T-cell (primary cell): ENCODE measurements at regions not wholly inside any gene's neighbourhood (a gene's known extent, or its start where the extent isn't known, plus 50 kb on each side); places are given as distances from the start of the nearest gene placed in this dataset.

Experiments used
- ATAC-seq, 4 experiments: fragments of 200-7000 bp in 3 of 4; fragments of 150-1000 bp in 1 of 4; cut with Tn5 transposase; replicated peaks in 1 of 4; 1 replicate in 3 of 4; 2 replicates in 1 of 4; pipeline ENCODE4 v1.10.0; 2021; ENCODE audit warnings: moderate library complexity in 3 of 4, mild to moderate bottlenecking in 2 of 4, moderate number of reproducible peaks in 1 of 4
- CTCF ChIA-PET, 2 donors: fragments of 300-600 bp; sonication (Branson Sonifier 250); formaldehyde crosslinking; loops; one replicate each; lab custom pipeline; 2022; ENCODE audit warnings: antibody characterized with exemption in 2 of 2; lab: Charles Lee
- POLR2A ChIA-PET, 2 donors: fragments of 300-600 bp; sonication (Branson Sonifier 250); formaldehyde crosslinking; loops; one replicate each; lab custom pipeline; 2022; ENCODE audit warnings: antibody characterized with exemption in 2 of 2; lab: Charles Lee
- DNase-seq, 35 experiments: peaks; one replicate each; pipeline versions ENCODE4 v3.0.0 to v3.0.0-alpha.2; 2013 to 2023
- H3K27ac ChIP-seq: one replicate; pipeline ENCODE4 v1.5.1; 2013; ENCODE audit warnings: low read length
- H3K27me3 ChIP-seq, 2 experiments: replicated peaks in 1 of 2; 1 replicate in 1 of 2; 2 replicates in 1 of 2; pipeline versions ENCODE4 v1.6.1 to v1.7.0; 2013; ENCODE audit warnings: low read length in 1 of 2, mixed read lengths in 1 of 2; ENCODE audit not compliant: control insufficient read depth in 2 of 2, insufficient read depth in 2 of 2; ENCODE audit errors: extremely low read depth in 1 of 2
- H3K36me3 ChIP-seq, 2 donors: 1 replicate in 1 of 2; 2 replicates in 1 of 2; pipeline versions ENCODE4 v1.6.1 to v1.7.0; 2013; ENCODE audit warnings: low read length in 1 of 2; ENCODE audit not compliant: control insufficient read depth in 2 of 2, insufficient read depth in 1 of 2; ENCODE audit errors: extremely low read depth in 1 of 2
- H3K4me1 ChIP-seq, 2 experiments: 1 replicate in 1 of 2; 2 replicates in 1 of 2; pipeline versions ENCODE4 v1.6.1 to v1.7.0; 2013; ENCODE audit warnings: low read length in 2 of 2, mixed read lengths in 1 of 2; ENCODE audit not compliant: insufficient read depth in 2 of 2, control insufficient read depth in 1 of 2; ENCODE audit errors: extremely low read depth in 1 of 2
- H3K4me3 ChIP-seq, 2 donors: 1 replicate in 1 of 2; 2 replicates in 1 of 2; pipeline versions ENCODE4 v1.5.1 to v1.7.0; 2013; ENCODE audit warnings: mild to moderate bottlenecking in 2 of 2, low read length in 1 of 2, moderate library complexity in 1 of 2; ENCODE audit not compliant: control insufficient read depth in 1 of 2; ENCODE audit errors: extremely low read depth in 1 of 2
- H3K9me3 ChIP-seq: 2 replicates; pipeline ENCODE4 v1.7.0; 2013
- H3K27ac Mint-ChIP-seq, 2 donors: one replicate each; pipeline ENCODE4 v1.8.0; 2020 to 2021; ENCODE audit warnings: mild to moderate bottlenecking in 2 of 2, mixed read lengths in 2 of 2
- H3K27me3 Mint-ChIP-seq, 2 donors: one replicate each; pipeline ENCODE4 v1.8.0; 2021 to 2022; ENCODE audit warnings: mixed read lengths in 2 of 2
- H3K36me3 Mint-ChIP-seq: one replicate; pipeline ENCODE4 v1.8.0; 2021; ENCODE audit warnings: mixed read lengths
- H3K4me1 Mint-ChIP-seq, 3 donors: one replicate each; pipeline ENCODE4 v1.8.0; 2020 to 2022; ENCODE audit warnings: mixed read lengths in 3 of 3, mild to moderate bottlenecking in 1 of 3
- H3K4me3 Mint-ChIP-seq, 3 donors: one replicate each; pipeline ENCODE4 v1.8.0; 2020 to 2022; ENCODE audit warnings: mild to moderate bottlenecking in 3 of 3, mixed read lengths in 3 of 3, moderate library complexity in 3 of 3
- H3K9me3 Mint-ChIP-seq, 3 donors: one replicate each; pipeline ENCODE4 v1.8.0; 2020 to 2022; ENCODE audit warnings: mixed read lengths in 3 of 3
- WGBS: methylation state at CpG from one replicate; pipeline ENCODE4 v1.1.5; 2013; ENCODE audit warnings: missing lambda C conversion rate; ENCODE audit not compliant: insufficient coverage; 5-methylcytosine and 5-hydroxymethylcytosine counted together

DNA sequence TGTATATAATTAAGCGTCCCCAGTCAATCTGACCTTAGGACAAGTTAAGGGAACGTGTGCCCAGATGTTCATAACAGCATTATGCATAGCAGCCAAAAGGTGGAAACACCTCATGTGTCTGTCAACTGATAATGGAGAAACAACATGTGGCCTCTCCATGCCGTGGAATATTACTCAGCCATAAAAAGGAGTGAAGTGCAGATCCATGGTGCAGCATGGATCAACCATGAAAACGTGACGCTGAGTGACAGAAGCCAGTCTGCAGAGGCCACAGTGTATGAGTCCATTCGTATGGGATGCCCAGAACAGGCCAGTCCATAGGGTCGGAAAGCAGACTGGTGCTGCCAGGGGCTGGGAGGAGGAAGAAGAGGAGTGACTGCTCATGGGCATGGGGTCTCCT lies 161.0 kb upstream of the CIBAR2 start:
- WGBS = 82% methylated on average over 5 of the region's 7 CpGs
- Mint-ChIP-seq H3K36me3 (no peaks in the 10 kb centered on the region), H3K9me3 (no peaks in the 10 kb centered on the region), H3K4me1 (no peaks in the 10 kb centered on the region), H3K27ac (no peak overlapping the region), H3K27me3 (peaks cover 5 to 15% of the 10 kb centered on the region in 2 donors), H3K4me3 (no peak overlapping the region)
- H3K4me3 ChIP-seq = no peak overlapping the region
- CTCF ChIA-PET = no interaction called here
- peaks cover 0 to 37% of the 10 kb centered on the region in 2 experiments for H3K27me3 ChIP-seq
- POLR2A ChIA-PET = no interaction called here
- DNase-seq = no peak
- no peak overlapping the region for H3K27ac ChIP-seq
- H3K36me3 ChIP-seq = no peaks in the 10 kb centered on the region
- H3K9me3 ChIP-seq = no peaks in the 10 kb centered on the region
- ATAC-seq = no peak
- H3K4me1 ChIP-seq = peaks cover 0 to 3% of the 10 kb centered on the region in 2 experiments

DNA sequence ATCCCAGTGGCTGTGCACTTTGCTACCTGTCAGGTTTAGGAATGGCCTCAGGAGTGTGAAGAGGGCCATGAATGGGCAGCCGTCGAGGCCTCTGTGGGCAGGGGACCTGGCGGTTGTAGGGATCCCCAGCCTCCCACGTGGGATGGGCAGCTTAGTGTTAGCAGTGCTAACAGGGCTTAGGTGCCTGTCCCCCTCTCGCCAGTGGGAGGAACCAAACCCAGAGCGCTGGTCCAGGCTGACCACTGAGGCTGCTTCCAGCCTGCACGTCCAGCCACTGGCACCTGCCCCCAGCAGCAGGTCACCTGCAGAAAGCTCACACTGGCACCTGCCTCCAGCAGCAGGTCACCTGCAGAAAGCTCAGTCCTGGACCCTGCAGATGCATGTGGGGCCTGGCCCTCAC lies 162.2 kb upstream of the CIBAR2 start:
- no peak overlapping the region for H3K27ac Mint-ChIP-seq
- no peaks in the 10 kb centered on the region for H3K9me3 Mint-ChIP-seq
- POLR2A ChIA-PET = no interaction called here
- no peak for DNase-seq
- no peaks in the 10 kb centered on the region for H3K9me3 ChIP-seq
- H3K4me3 ChIP-seq = no peak overlapping the region
- peaks cover 5 to 12% of the 10 kb centered on the region in 2 donors for H3K27me3 Mint-ChIP-seq
- no peaks in the 10 kb centered on the region for H3K36me3 ChIP-seq
- H3K4me3 Mint-ChIP-seq = no peak overlapping the region
- no peaks in the 10 kb centered on the region for H3K36me3 Mint-ChIP-seq
- H3K27ac ChIP-seq = no peak overlapping the region
- no peak for ATAC-seq
- peaks cover 0 to 30% of the 10 kb centered on the region in 2 experiments for H3K27me3 ChIP-seq
- WGBS = 83% methylated on average over 7 of the region's 7 CpGs
- peaks cover 0 to 3% of the 10 kb centered on the region in 2 experiments for H3K4me1 ChIP-seq
- H3K4me1 Mint-ChIP-seq = no peaks in the 10 kb centered on the region
- CTCF ChIA-PET = interaction anchor here in 1 of 2 donors (0.6 kb wide), 1 partner anchor 1214 kb away, joined by 3 read pairs; no protein-coding TSS in a partner anchor

DNA sequence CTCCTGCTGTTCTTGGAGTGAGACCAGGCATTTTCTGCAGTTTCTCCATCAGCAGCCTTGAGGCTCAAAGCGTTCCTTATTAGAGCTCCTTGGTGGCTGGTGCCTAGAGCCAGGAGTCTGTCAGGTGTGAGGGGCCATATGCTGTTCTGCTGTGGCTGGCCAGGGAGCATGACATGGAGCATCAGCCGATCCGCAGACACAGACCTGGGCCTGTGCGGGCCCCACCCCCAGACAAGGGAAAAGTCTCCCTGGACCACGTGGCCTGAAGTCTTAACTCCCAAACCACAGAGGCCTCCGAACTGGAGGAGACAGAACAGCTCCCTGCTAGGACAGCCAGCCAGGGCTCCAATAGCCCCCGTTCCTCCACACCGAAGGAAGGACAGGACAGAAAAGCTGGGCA lies 162.7 kb upstream of the CIBAR2 start:
- H3K36me3 ChIP-seq = no peaks in the 10 kb centered on the region
- peaks cover 0 to 3% of the 10 kb centered on the region in 2 experiments for H3K4me1 ChIP-seq
- no peak overlapping the region for H3K27ac Mint-ChIP-seq
- ATAC-seq (no peak), DNase-seq (no peak)
- CTCF ChIA-PET = interaction anchor here in 1 of 2 donors (0.6 kb wide), 1 partner anchor 1214 kb away, joined by 3 read pairs; no protein-coding TSS in a partner anchor
- H3K27me3 Mint-ChIP-seq = peaks cover 5 to 12% of the 10 kb centered on the region in 2 donors
- H3K9me3 ChIP-seq = no peaks in the 10 kb centered on the region
- no peaks in the 10 kb centered on the region for H3K4me1 Mint-ChIP-seq
- no peaks in the 10 kb centered on the region for H3K36me3 Mint-ChIP-seq
- POLR2A ChIA-PET = no interaction called here
- H3K4me3 ChIP-seq = no peak overlapping the region
- no peaks in the 10 kb centered on the region for H3K9me3 Mint-ChIP-seq
- WGBS = 86% methylated on average over 7 of the region's 8 CpGs
- no peak overlapping the region for H3K4me3 Mint-ChIP-seq
- peaks cover 0 to 26% of the 10 kb centered on the region in 2 experiments for H3K27me3 ChIP-seq
- H3K27ac ChIP-seq = no peak overlapping the region

- H3K4me3 ChIP-seq = no peak overlapping the region
- H3K4me3 Mint-ChIP-seq = no peak overlapping the region
- DNase-seq = peak; percentile 6 to 69 (median 51)
- H3K9me3 Mint-ChIP-seq = no peaks in the 10 kb centered on the region
- ChIA-PET POLR2A (no interaction called here), CTCF (no interaction called here)
- no peaks in the 10 kb centered on the region for H3K36me3 ChIP-seq
- no peak overlapping the region for H3K27ac ChIP-seq
- WGBS = 37% methylated on average over 11 of the region's 16 CpGs
- H3K36me3 Mint-ChIP-seq = no peaks in the 10 kb centered on the region
- H3K9me3 ChIP-seq = no peaks in the 10 kb centered on the region
- H3K27me3 Mint-ChIP-seq = peaks cover 5 to 10% of the 10 kb centered on the region in 2 donors
- ATAC-seq = peak; percentile 62 to 75 (median 69)
- no peak overlapping the region for H3K27ac Mint-ChIP-seq
- H3K27me3 ChIP-seq = peaks cover 0 to 23% of the 10 kb centered on the region in 2 experiments
- peaks cover 0 to 3% of the 10 kb centered on the region in 2 experiments for H3K4me1 ChIP-seq
- no peaks in the 10 kb centered on the region for H3K4me1 Mint-ChIP-seq
These were observed 163.4 kb upstream of the CIBAR2 start for GRCh38 chr16:85275533-85276249.

DNA sequence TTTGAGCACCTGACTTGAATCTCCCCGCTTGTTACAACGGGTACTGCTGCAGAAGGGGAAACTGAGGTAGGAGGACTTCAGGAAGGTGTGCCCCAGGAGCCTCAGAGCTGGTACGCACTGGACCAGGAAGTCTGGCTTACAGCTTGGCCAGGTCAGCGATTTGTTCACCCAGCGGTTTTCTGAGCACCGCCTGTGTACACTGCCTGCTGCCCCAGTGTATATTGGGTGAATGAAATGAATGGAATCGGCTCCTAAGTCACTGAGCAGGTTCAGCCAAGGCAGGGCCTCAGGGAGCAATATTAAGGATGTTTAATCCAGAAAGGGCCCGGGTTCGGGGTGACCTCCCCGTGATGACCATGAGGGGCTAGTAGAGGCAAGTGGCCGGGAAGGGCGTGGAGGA lies 164.0 kb upstream of the CIBAR2 start:
- no peak for ATAC-seq
- CTCF ChIA-PET = no interaction called here

GRCh38 chr16:85276721-85277120 lies 164.4 kb upstream of the CIBAR2 start:
- Mint-ChIP-seq H3K9me3 (no peaks in the 10 kb centered on the region), H3K36me3 (no peaks in the 10 kb centered on the region), H3K4me3 (no peak overlapping the region), H3K27ac (no peak overlapping the region), H3K4me1 (no peaks in the 10 kb centered on the region), H3K27me3 (peaks cover 4 to 5% of the 10 kb centered on the region in 2 donors)
- CTCF ChIA-PET = no interaction called here
- ATAC-seq = no peak
- H3K4me1 ChIP-seq = peaks cover 0 to 3% of the 10 kb centered on the region in 2 experiments
- POLR2A ChIA-PET = interaction anchor here in 1 of 2 donors (0.6 kb wide), 1 partner anchor 42 kb away, joined by 3 read pairs; no protein-coding TSS in a partner anchor
- peaks cover 0 to 21% of the 10 kb centered on the region in 2 experiments for H3K27me3 ChIP-seq
- no peak overlapping the region for H3K27ac ChIP-seq
- H3K9me3 ChIP-seq = no peaks in the 10 kb centered on the region
- DNase-seq = no peak
- H3K4me3 ChIP-seq = no peak overlapping the region
- H3K36me3 ChIP-seq = no peaks in the 10 kb centered on the region
- WGBS = 73% methylated on average over 9 of the region's 10 CpGs

More for the DNA sequence above, 164.0 kb upstream of the CIBAR2 start:
- POLR2A ChIA-PET = interaction anchor here in 1 of 2 donors (0.6 kb wide), 1 partner anchor 42 kb away, joined by 3 read pairs; no protein-coding TSS in a partner anchor
- no peak overlapping the region for H3K4me3 ChIP-seq
- H3K4me1 ChIP-seq = peaks cover 0 to 3% of the 10 kb centered on the region in 2 experiments
- peaks cover 0 to 23% of the 10 kb centered on the region in 2 experiments for H3K27me3 ChIP-seq
- Mint-ChIP-seq H3K9me3 (no peaks in the 10 kb centered on the region), H3K27me3 (peaks cover 5 to 6% of the 10 kb centered on the region in 2 donors), H3K27ac (no peak overlapping the region), H3K4me1 (no peaks in the 10 kb centered on the region), H3K4me3 (no peak overlapping the region), H3K36me3 (no peaks in the 10 kb centered on the region)
- WGBS = 78% methylated on average over 12 of the region's 12 CpGs
- H3K9me3 ChIP-seq = no peaks in the 10 kb centered on the region
- no peaks in the 10 kb centered on the region for H3K36me3 ChIP-seq
- H3K27ac ChIP-seq = no peak overlapping the region
- no peak for DNase-seq
